ENCODE measurements at regions not wholly inside any gene's neighbourhood (a gene's known extent, or its start where the extent isn't known, plus 50 kb on each side); places are given as distances from the start of the nearest gene placed in this dataset.

DNA sequence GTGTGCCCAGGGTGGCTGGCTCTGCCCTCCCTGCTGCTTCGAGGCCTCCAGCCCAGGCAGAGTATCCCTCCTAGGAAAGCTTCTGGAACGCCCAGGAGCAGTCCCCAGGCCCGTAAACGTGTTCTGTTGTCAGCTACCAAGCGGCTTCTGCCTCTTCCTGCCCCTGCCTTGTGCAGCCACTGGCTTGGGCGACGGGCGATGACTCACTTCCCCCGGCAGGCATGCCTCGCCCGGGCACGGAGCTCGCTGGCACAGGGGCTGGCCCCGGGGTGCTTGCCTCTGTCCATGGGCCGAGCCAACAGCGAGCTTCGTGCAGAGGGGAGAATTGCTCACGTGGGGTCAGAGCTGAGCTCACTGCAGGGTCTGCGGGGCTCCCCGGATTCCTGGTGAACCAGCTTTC, 86.7 kb upstream of the THBS2 start:
- peak; percentile 45 for TF ChIP-seq GABPA (IDR thresholded peaks at IDR 0.05; ENCODE audit: low read depth)
- TF ChIP-seq SMC3 (IDR thresholded peaks at IDR 0.05; ENCODE audit: low read depth, low read length), result no peak
- no peak for TF ChIP-seq CTCF (IDR thresholded peaks at IDR 0.05)
- TF ChIP-seq POLR2AphosphoS5 (IDR thresholded peaks at IDR 0.05; ENCODE audit: low read depth, low read length), result peak; percentile 32; the same call in 1 of the 2 replicates
- no peak for TF ChIP-seq NRF1 (IDR thresholded peaks at IDR 0.05; ENCODE audit: low read depth, low read length)
- TF ChIP-seq, protein P1, sequence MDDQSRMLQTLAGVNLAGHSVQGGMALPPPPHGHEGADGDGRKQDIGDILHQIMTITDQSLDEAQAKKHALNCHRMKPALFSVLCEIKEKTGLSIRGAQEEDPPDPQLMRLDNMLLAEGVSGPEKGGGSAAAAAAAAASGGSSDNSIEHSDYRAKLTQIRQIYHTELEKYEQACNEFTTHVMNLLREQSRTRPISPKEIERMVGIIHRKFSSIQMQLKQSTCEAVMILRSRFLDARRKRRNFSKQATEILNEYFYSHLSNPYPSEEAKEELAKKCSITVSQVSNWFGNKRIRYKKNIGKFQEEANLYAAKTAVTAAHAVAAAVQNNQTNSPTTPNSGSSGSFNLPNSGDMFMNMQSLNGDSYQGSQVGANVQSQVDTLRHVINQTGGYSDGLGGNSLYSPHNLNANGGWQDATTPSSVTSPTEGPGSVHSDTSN (IDR thresholded peaks at IDR 0.05), result no peak
- TF ChIP-seq TCF12 (IDR thresholded peaks at IDR 0.05), result no peak
- TF ChIP-seq TAF1 (IDR thresholded peaks at IDR 0.05; ENCODE audit: borderline replicate concordance, low read depth, low read length), result no peak
- TF ChIP-seq MAX (IDR thresholded peaks at IDR 0.05; ENCODE audit: low read depth), result peak; percentile 95
- TF ChIP-seq CHD2 (IDR thresholded peaks at IDR 0.05; ENCODE audit: low read length, partially characterized antibody), result no peak
- no peak for TF ChIP-seq MXI1 (IDR thresholded peaks at IDR 0.05; ENCODE audit: low read depth, low read length)
- TF ChIP-seq EZH2phosphoT487 (IDR thresholded peaks at IDR 0.05; ENCODE audit: borderline replicate concordance, low read depth), result no peak
- TF ChIP-seq YY1 (IDR thresholded peaks at IDR 0.05; ENCODE audit: low read depth), result no peak
- peak in 1 of 2 experiments; percentile 23; a peak in 1 of 4 replicates for TF ChIP-seq EP300 (IDR thresholded peaks at IDR 0.05; ENCODE audit: borderline replicate concordance in 1 of 2, low read depth in 1 of 2, low read length in 1 of 2)
